Gastroesophageal sphincter (tissue), 3 donors: ENCODE measurements at regions not wholly inside any gene's neighbourhood (a gene's known extent, or its start where the extent isn't known, plus 50 kb on each side); places are given as distances from the start of the nearest gene placed in this dataset.

Experiments used
- POLR2A ChIP-seq, 2 donors: fragments of 450-650 bp; IDR thresholded peaks; one replicate each; pipeline ENCODE4 v1.6.1; 2017; ENCODE audit warnings: antibody characterized with exemption in 2 of 2, mild to moderate bottlenecking in 2 of 2, moderate library complexity in 1 of 2
- POLR2AphosphoS5 ChIP-seq: sonication (generic); formaldehyde crosslinking; IDR thresholded peaks from one replicate; pipeline ENCODE4 v1.6.1; 2017; ENCODE audit warnings: antibody characterized with exemption
- TF ChIP-seq, protein P1 (sequence below), 4 experiments: fragments of 200-600 bp in 2 of 4; fragments of 450-650 bp in 2 of 4; sonication (generic) in 1 of 4; IDR thresholded peaks; one replicate each; pipeline ENCODE4 v1.5.1; 2017 to 2019; ENCODE audit warnings: antibody characterized with exemption in 4 of 4, mild to moderate bottlenecking in 2 of 4, moderate library complexity in 2 of 4

DNA sequence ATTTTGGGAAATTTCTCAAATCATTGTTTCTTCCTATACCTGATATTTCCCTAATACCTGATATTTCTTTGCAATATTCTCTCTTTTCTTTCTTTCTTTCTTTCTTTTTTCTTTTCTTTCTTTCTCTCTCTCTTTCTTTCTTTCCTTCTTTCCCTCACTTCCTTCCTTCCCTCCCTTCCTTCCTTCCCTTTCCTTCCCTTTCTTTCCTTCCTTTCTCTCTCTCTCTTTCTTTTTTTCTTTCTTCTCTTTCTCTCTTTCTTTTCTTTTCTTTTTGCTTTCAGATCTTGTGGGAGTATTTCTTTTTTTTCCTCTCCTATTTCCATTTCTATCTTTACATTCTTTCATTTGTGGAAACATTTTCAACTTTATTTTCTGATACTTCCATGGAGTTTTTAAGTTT, 76.1 kb upstream of the ANKEF1 start:
- TF ChIP-seq, protein P1, sequence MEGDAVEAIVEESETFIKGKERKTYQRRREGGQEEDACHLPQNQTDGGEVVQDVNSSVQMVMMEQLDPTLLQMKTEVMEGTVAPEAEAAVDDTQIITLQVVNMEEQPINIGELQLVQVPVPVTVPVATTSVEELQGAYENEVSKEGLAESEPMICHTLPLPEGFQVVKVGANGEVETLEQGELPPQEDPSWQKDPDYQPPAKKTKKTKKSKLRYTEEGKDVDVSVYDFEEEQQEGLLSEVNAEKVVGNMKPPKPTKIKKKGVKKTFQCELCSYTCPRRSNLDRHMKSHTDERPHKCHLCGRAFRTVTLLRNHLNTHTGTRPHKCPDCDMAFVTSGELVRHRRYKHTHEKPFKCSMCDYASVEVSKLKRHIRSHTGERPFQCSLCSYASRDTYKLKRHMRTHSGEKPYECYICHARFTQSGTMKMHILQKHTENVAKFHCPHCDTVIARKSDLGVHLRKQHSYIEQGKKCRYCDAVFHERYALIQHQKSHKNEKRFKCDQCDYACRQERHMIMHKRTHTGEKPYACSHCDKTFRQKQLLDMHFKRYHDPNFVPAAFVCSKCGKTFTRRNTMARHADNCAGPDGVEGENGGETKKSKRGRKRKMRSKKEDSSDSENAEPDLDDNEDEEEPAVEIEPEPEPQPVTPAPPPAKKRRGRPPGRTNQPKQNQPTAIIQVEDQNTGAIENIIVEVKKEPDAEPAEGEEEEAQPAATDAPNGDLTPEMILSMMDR (IDR thresholded peaks at IDR 0.05) = no peak
- TF ChIP-seq POLR2AphosphoS5 (no peak), POLR2A (IDR thresholded peaks at IDR 0.05) (no peak)
